Gastrocnemius medialis (tissue), 4 donors: ENCODE measurements at regions not wholly inside any gene's neighbourhood (a gene's known extent, or its start where the extent isn't known, plus 50 kb on each side); places are given as distances from the start of the nearest gene placed in this dataset.

Source experiments
- POLR2A ChIP-seq, 2 donors: fragments of 450-650 bp; IDR thresholded peaks; one replicate each; pipeline ENCODE4 v1.6.1; 2017; ENCODE audit warnings: antibody characterized with exemption in 2 of 2, mild to moderate bottlenecking in 2 of 2, moderate library complexity in 2 of 2
- TF ChIP-seq, protein P1 (sequence below), 5 experiments: fragments of 450-650 bp in 3 of 5; fragments of 200-600 bp in 2 of 5; sonication (generic) in 2 of 5; IDR thresholded peaks in 4 of 5; conservative IDR thresholded peaks in 1 of 5; 1 replicate in 4 of 5; 2 replicates in 1 of 5; pipeline ENCODE4 v1.5.1; 2016 to 2019; ENCODE audit warnings: antibody characterized with exemption in 5 of 5, mild to moderate bottlenecking in 3 of 5, moderate library complexity in 3 of 5

DNA sequence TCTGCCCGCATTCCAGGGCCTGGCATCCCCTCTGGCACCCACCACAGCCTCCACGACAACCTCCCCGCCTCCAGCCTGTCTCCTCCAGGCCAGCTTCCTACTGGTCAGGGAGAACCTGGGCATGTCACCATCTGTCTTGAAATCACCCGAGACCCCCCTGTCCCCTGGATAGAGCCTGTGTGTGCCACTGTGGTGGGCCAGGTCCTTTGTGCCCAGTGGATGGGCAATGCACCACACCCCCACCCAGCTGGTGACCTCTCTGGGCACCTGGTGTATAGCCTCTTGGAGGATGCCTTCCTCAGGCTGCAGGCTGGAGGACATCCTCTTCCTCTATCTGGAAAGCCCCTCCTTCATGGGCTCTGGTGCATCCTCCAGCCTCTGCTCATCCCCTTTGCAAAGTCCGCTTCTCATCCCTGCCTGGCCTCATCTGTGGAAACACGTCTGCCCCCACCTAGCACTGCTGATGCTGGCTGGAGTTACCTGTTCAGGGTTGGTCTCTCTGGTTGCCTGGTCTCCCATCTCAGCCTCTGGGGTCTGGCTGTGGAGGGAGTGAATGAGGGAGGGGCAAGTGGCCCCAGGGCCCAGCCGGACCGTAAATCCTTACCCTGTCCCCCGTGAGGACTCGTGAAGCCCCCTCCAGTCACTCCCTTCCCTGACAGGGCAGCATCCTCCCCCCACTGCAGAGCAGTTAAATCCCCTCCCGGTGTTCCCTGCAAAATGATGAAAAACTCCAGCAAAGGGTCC lies 589.6 kb downstream of the TBC1D22A start:
- no peak for TF ChIP-seq POLR2A (IDR thresholded peaks at IDR 0.05)
- TF ChIP-seq, protein P1, sequence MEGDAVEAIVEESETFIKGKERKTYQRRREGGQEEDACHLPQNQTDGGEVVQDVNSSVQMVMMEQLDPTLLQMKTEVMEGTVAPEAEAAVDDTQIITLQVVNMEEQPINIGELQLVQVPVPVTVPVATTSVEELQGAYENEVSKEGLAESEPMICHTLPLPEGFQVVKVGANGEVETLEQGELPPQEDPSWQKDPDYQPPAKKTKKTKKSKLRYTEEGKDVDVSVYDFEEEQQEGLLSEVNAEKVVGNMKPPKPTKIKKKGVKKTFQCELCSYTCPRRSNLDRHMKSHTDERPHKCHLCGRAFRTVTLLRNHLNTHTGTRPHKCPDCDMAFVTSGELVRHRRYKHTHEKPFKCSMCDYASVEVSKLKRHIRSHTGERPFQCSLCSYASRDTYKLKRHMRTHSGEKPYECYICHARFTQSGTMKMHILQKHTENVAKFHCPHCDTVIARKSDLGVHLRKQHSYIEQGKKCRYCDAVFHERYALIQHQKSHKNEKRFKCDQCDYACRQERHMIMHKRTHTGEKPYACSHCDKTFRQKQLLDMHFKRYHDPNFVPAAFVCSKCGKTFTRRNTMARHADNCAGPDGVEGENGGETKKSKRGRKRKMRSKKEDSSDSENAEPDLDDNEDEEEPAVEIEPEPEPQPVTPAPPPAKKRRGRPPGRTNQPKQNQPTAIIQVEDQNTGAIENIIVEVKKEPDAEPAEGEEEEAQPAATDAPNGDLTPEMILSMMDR (IDR thresholded peaks at IDR 0.05 in 4 of 5, conservative IDR thresholded peaks at IDR 0.05 in 1 of 5): no peak
